Liver (tissue), 8 donors: ENCODE measurements at regions not wholly inside any gene's neighbourhood (a gene's known extent, or its start where the extent isn't known, plus 50 kb on each side); places are given as distances from the start of the nearest gene placed in this dataset.

Experiments used
- DNase-seq: peaks from one replicate; pipeline ENCODE4 v3.0.0-alpha.2; 2017; ENCODE audit warnings: low spot score
- H3K27ac ChIP-seq, 2 donors: one replicate each; pipeline ENCODE4 v1.7.0; 2013; ENCODE audit warnings: inconsistent platforms in 2 of 2, low read length in 2 of 2, control low read depth in 1 of 2, low read depth in 1 of 2, mild to moderate bottlenecking in 1 of 2
- H3K27me3 ChIP-seq, 4 donors: one replicate each; pipeline versions ENCODE4 v1.6.1 to v1.7.0; 2013; ENCODE audit warnings: low read length in 3 of 4, inconsistent platforms in 1 of 4, mild to moderate bottlenecking in 1 of 4, moderate library complexity in 1 of 4; ENCODE audit not compliant: control insufficient read depth in 4 of 4, insufficient read depth in 4 of 4
- H3K36me3 ChIP-seq, 4 donors: one replicate each; pipeline versions ENCODE4 v1.6.1 to v1.7.0; 2013; ENCODE audit warnings: low read length in 3 of 4, mild to moderate bottlenecking in 3 of 4, low read depth in 1 of 4, moderate library complexity in 1 of 4; ENCODE audit not compliant: control insufficient read depth in 4 of 4, insufficient read depth in 3 of 4
- H3K4me1 ChIP-seq, 4 donors: one replicate each; pipeline versions ENCODE4 v1.6.1 to v1.7.0; 2013; ENCODE audit warnings: low read length in 3 of 4, mild to moderate bottlenecking in 3 of 4, moderate library complexity in 1 of 4; ENCODE audit not compliant: control insufficient read depth in 4 of 4, insufficient read depth in 4 of 4
- H3K4me3 ChIP-seq, 3 donors: one replicate each; pipeline versions ENCODE4 v1.6.1 to v1.7.0; 2013; ENCODE audit warnings: low read length in 3 of 3, control low read depth in 1 of 3, low read depth in 1 of 3, mild to moderate bottlenecking in 1 of 3
- H3K9ac ChIP-seq, 2 donors: one replicate each; pipeline ENCODE4 v1.7.0; 2013; ENCODE audit warnings: low read length in 2 of 2, mild to moderate bottlenecking in 2 of 2, moderate library complexity in 2 of 2, control low read depth in 1 of 2, low read depth in 1 of 2
- H3K9me3 ChIP-seq, 4 donors: one replicate each; pipeline versions ENCODE4 v1.6.1 to v1.7.0; 2013; ENCODE audit warnings: low read length in 3 of 4; ENCODE audit not compliant: control insufficient read depth in 4 of 4
- ATF3 ChIP-seq: IDR thresholded peaks from 2 replicates; pipeline ENCODE4 v1.6.1; 2016; ENCODE audit warnings: antibody characterized with exemption
- CTCF ChIP-seq: fragments of 150-350 bp; IDR thresholded peaks from 2 replicates; pipeline ENCODE4 v1.5.1; 2017; ENCODE audit warnings: improper control_type of control experiment, low read depth, low read length; ENCODE audit not compliant: missing input control
- EGR1 ChIP-seq, 2 donors: IDR thresholded peaks; 2 replicates each; pipeline ENCODE4 v1.6.1; 2016 to 2018; ENCODE audit warnings: antibody characterized with exemption in 2 of 2, low read depth in 2 of 2
- FOXA1 ChIP-seq: IDR thresholded peaks from 2 replicates; pipeline ENCODE4 v1.6.1; 2016; ENCODE audit warnings: antibody characterized with exemption
- FOXA2 ChIP-seq: IDR thresholded peaks from 2 replicates; pipeline ENCODE4 v1.6.1; 2016; ENCODE audit warnings: antibody characterized with exemption
- GABPA ChIP-seq, 2 donors: IDR thresholded peaks in 1 of 2; conservative IDR thresholded peaks in 1 of 2; 2 replicates each; pipeline ENCODE4 v1.6.1; 2016; ENCODE audit warnings: antibody characterized with exemption in 2 of 2, mild to moderate bottlenecking in 1 of 2, moderate library complexity in 1 of 2
- HNF4A ChIP-seq, 2 donors: conservative IDR thresholded peaks; 2 replicates each; pipeline ENCODE4 v1.6.1; 2016; ENCODE audit warnings: antibody characterized with exemption in 2 of 2, mild to moderate bottlenecking in 2 of 2
- HNF4G ChIP-seq: IDR thresholded peaks from 2 replicates; pipeline ENCODE4 v1.6.1; 2016; ENCODE audit warnings: antibody characterized with exemption
- MAX ChIP-seq: IDR thresholded peaks from 2 replicates; pipeline ENCODE4 v1.6.1; 2016; ENCODE audit warnings: antibody characterized with exemption
- NR2F2 ChIP-seq: IDR thresholded peaks from 2 replicates; pipeline ENCODE4 v1.6.1; 2016; ENCODE audit warnings: antibody characterized with exemption
- RAD21 ChIP-seq, 2 donors: IDR thresholded peaks; 2 replicates each; pipeline ENCODE4 v1.6.1; 2016; ENCODE audit warnings: antibody characterized with exemption in 2 of 2, mild to moderate bottlenecking in 2 of 2
- REST ChIP-seq: IDR thresholded peaks from 2 replicates; pipeline ENCODE4 v1.6.1; 2016; ENCODE audit warnings: antibody characterized with exemption, mild to moderate bottlenecking
- RXRA ChIP-seq, 2 donors: IDR thresholded peaks; 2 replicates each; pipeline ENCODE4 v1.6.1; 2017 to 2018; ENCODE audit warnings: antibody characterized with exemption in 2 of 2, mild to moderate bottlenecking in 1 of 2
- SP1 ChIP-seq: IDR thresholded peaks from 2 replicates; pipeline ENCODE4 v1.6.1; 2018; ENCODE audit warnings: antibody characterized with exemption, mild to moderate bottlenecking
- TAF1 ChIP-seq: conservative IDR thresholded peaks from 2 replicates; pipeline ENCODE4 v1.6.1; 2016; ENCODE audit warnings: antibody characterized with exemption, mild to moderate bottlenecking
- YY1 ChIP-seq: IDR thresholded peaks from 2 replicates; pipeline ENCODE4 v1.6.1; 2016; ENCODE audit warnings: antibody characterized with exemption, mild to moderate bottlenecking
- ZBTB33 ChIP-seq: IDR thresholded peaks from 2 replicates; pipeline ENCODE4 v1.6.1; 2016; ENCODE audit warnings: antibody characterized with exemption
- WGBS: extraction: QIAGEN DNeasy Blood & Tissue Kit; methylation state at CpG from one replicate; pipeline ENCODE4 v1.1.7; 2013; 5-methylcytosine and 5-hydroxymethylcytosine counted together
- donor health status: healthy.
- donor health status: healthy.
- donor health status: healthy.
- donor health status: healthy.
- donor health status: healthy.

GRCh38 chr11:19398273-19398672 is 157.5 kb upstream of the E2F8 start:
- Histone ChIP-seq H3K4me1 (peaks cover 1 to 24% (median 18%) of the 10 kb centered on the region in 4 donors), H3K27ac (peak overlapping the region; percentile 60 to 71), H3K9ac (no peak overlapping the region), H3K9me3 (no peaks in the 10 kb centered on the region), H3K27me3 (no peaks in the 10 kb centered on the region), H3K4me3 (no peak overlapping the region), H3K36me3 (no peaks in the 10 kb centered on the region)
- WGBS, result 63% methylated on average over 5 of the region's 5 CpGs
- no peak for TF ChIP-seq FOXA2
- TF ChIP-seq MAX, result no peak
- TF ChIP-seq YY1, result no peak
- no peak for TF ChIP-seq ATF3
- no peak for TF ChIP-seq RAD21 (IDR thresholded peaks at IDR 0.05)
- TF ChIP-seq EGR1 (IDR thresholded peaks at IDR 0.05; ENCODE audit: low read depth in 2 of 2), result no peak
- TF ChIP-seq NR2F2, result no peak
- TF ChIP-seq REST, result no peak
- TF ChIP-seq ZBTB33, result no peak
- no peak for TF ChIP-seq RXRA (IDR thresholded peaks at IDR 0.05)
- TF ChIP-seq FOXA1, result no peak
- no peak for TF ChIP-seq SP1
- no peak for TF ChIP-seq GABPA (IDR thresholded peaks at IDR 0.05 in 1 of 2, conservative IDR thresholded peaks at IDR 0.05 in 1 of 2)
- TF ChIP-seq TAF1, result no peak
- TF ChIP-seq HNF4G, result no peak
- no peak for TF ChIP-seq CTCF
- DNase-seq, result no peak

GRCh38 chr11:19395050-19395449 is 154.3 kb upstream of the E2F8 start:
- Histone ChIP-seq H3K4me3 (no peak overlapping the region), H3K9ac (no peak overlapping the region), H3K9me3 (no peaks in the 10 kb centered on the region), H3K27ac (no peak overlapping the region), H3K36me3 (no peaks in the 10 kb centered on the region), H3K27me3 (no peaks in the 10 kb centered on the region), H3K4me1 (peaks cover 6 to 34% (median 25%) of the 10 kb centered on the region in 4 donors)
- DNase-seq, result no peak
- TF ChIP-seq ZBTB33, result no peak
- no peak for TF ChIP-seq RXRA (IDR thresholded peaks at IDR 0.05)
- no peak for TF ChIP-seq FOXA1
- TF ChIP-seq NR2F2, result no peak
- TF ChIP-seq HNF4A (conservative IDR thresholded peaks at IDR 0.05), result no peak
- TF ChIP-seq SP1, result no peak
- no peak for TF ChIP-seq YY1
- TF ChIP-seq RAD21 (IDR thresholded peaks at IDR 0.05), result no peak
- WGBS, result 67% methylated on average over 3 of the region's 3 CpGs
